IPS DF 4.7 (cell line): ENCODE measurements at regions not wholly inside any gene's neighbourhood (a gene's known extent, or its start where the extent isn't known, plus 50 kb on each side); places are given as distances from the start of the nearest gene placed in this dataset.

Source experiments
- DNase-seq: peaks from one replicate; pipeline ENCODE4 v3.0.0-alpha.2; 2013; ENCODE audit warnings: low spot score; ENCODE audit errors: extremely low read depth

DNA sequence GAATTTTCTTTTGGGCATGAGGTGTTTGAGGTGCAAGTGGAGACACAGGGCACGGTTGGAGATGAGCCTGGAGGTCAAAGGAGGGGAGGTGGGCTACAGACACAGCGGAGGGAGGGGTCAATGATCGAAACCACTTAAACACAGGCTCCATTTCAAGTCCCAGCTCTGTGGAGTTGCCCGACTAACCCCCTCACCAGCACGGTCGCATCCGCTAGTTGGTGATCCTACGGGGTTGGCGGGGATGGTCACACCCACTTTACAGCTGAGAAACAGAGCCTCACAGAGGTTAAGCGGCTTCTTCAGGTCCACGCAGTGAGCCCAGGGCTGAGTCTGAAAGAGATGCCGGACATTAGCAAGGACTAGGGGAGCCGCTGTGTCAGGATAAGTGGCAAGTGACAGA lies 60.1 kb upstream of the RUNX3 start:
- no peak for DNase-seq

GRCh38 chr1:24989082-24989481 lies 59.0 kb upstream of the RUNX3 start:
- DNase-seq: no peak

GRCh38 chr1:24988558-24988912 lies 58.5 kb upstream of the RUNX3 start:
- no peak for DNase-seq

GRCh38 chr1:24987875-24988557 lies 57.9 kb upstream of the RUNX3 start:
- no peak for DNase-seq

DNA sequence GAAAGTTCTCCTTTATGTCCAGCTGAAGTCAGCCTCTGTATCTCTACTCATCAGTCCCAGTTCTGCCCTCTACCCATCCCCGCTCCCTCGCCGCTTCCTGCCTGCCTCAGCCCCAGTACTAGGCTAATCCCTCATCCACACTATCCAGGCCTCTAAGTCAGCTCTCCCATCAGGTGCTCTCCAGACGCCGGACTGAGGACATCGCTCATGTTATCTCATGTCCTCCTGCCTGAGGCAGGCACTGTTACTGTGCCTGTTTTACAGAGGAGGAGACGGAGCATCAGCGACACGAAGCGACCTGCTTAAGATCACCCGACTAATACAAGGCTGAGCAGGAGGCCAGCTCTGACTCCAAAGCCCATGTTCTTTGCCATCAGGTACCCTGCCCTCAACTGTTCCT lies 57.3 kb upstream of the RUNX3 start:
- no peak for DNase-seq

DNA sequence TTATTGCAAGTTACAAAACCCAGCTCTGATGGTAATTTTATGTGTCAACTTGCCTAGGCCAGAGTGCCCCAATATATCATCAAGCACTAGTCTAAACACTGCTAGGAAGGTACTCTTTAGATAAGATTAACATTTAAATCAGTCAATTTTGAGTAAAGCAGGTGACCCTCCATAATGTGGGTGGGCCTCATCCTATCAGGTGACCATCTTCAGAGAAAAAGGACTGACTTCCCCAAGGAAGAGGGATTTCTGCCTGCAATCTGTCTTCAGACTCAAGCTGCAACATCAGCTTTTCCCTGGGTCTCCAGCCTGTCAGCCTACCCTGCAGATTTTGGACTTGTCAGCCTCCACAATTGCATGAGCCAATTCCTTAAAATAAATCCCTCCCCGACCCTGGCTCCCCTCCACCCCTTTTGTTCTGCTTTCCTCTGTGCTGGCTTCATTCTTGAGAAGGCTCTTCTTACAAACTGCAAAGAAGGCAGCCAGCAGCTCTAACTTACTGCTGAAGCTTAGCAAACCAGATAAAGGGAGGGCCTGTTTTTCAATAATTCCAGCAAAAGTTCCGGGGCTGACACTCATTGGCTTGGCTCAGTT lies 56.4 kb upstream of the RUNX3 start:
- no peak for DNase-seq

GRCh38 chr1:24985737-24986136 lies 55.7 kb upstream of the RUNX3 start:
- DNase-seq: no peak

DNA sequence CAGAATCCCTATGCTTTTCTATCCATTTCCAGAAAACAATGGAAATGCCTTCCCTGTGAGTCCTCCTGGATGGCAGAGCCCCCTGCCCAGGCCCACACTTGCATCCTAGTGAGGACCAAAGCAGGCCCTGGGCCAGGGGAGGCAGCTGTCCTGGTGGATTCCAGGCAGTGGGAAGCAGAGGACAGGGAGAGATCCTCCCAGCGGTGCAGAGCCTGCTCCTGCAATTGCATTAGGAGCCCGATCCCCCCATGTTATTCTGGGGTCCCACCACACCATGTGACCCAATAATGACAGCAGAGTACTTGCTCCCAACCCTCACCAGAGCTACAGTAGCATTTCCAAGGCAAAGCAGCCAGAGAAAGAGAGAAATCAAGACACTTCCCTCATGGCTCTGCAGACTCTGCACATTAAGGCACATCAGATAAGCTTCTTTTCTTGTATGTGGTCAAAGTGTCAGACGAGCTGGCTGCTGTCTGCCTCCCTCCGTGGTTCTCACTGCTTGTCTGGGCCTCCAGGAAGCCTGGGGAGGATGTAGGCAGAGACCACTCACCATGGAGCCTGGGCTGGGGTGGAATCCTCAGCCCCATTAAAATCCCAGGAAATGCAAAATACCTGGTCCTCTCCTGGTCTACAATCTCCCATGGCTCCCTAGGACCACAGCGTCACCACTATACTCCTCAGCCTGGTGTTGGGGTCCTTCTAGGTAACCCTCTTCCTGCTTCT lies 54.9 kb upstream of the RUNX3 start:
- DNase-seq: no peak

- DNase-seq: no peak
Observed at GRCh38 chr1:24984300-24984699, 54.2 kb upstream of the RUNX3 start.

DNA sequence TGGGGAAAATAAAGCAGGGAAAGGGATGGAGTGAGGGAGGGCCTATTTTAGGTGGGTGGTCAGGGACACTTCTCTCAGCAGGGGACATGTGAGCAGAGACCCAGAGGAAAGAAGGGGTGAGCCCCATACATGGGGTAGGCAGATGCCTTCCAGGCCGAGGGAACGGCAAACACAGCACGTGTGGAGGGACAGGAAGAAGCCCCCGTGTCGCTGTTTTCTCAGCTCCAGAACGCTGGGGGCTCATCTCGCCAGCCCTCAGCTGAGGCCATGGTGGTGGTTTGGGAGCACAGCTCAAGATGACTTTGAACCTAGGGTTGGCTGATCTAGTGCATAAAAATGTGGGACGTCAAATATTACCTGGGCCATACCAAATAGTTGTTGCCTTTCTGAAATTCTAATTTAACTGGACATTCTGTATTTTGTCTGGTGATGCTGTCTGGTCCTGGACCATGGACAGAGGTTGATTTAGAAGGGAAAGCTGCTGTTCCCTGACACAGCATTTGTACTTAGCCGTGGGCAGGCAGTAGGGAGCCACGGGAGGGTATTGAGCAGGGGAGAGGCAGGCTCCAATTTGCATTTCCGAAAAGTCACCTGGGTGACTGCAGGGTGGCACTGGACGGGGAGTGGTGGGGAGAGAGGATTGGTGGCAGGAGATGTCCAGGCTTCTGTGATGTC lies 53.1 kb upstream of the RUNX3 start:
- DNase-seq: no peak

- DNase-seq: no peak
Observed at GRCh38 chr1:24981631-24982005, 51.5 kb upstream of the RUNX3 start.

DNA sequence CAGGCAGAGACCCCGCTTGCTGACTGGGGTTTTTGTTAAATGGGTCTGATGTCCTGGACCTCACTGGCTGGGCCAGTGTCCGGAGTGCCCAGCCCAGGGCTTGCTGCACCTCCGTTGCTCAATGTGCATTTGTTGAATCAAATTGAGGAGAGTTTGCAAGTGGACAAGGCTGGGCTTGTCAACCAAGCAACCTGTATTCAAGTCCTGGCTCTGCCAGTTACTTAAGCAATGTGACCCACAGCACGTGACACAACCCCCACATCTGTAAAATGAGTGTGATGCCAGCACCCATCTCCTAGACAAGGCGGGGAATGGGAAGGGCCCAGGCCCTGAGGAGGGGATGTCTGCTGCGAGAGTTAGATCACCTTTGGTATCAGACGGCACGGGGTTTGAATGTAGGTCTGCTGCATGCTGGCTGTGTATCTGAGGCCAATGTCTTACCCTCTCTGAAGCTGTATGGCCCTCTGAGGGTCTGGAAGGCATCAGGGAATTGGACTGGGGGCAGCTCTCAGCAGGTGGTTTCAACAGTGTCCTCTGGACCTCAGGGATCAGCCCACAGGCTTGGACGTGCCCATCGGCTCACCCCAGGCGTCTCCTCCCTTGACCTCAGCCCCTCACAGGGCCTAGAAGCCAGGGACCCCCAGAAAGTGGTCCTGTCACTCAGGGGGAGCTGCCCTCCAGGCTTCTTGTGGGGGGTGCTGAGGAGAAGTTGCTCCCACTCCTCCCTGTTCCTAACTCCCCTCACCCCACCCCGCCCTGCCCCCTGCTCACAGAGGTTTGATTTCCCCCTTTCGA lies 51.0 kb upstream of the RUNX3 start:
- DNase-seq: no peak
